NCI-H2081 (cell line): ENCODE measurements at regions not wholly inside any gene's neighbourhood (a gene's known extent, or its start where the extent isn't known, plus 50 kb on each side); places are given as distances from the start of the nearest gene placed in this dataset.
A peak's percentile ranks its signal among the peaks of the same experiment; 100 is the strongest.
"Not testable (repeated sequence)": the region's sequence is repeated elsewhere in the genome, so short reads cannot be mapped to it uniquely, and the experiment has no call there.

Source experiments
- DNase-seq, 2 experiments: peaks; one replicate each; lab custom pipeline; 2025; lab: John Stamatoyannopoulos, UW

DNA sequence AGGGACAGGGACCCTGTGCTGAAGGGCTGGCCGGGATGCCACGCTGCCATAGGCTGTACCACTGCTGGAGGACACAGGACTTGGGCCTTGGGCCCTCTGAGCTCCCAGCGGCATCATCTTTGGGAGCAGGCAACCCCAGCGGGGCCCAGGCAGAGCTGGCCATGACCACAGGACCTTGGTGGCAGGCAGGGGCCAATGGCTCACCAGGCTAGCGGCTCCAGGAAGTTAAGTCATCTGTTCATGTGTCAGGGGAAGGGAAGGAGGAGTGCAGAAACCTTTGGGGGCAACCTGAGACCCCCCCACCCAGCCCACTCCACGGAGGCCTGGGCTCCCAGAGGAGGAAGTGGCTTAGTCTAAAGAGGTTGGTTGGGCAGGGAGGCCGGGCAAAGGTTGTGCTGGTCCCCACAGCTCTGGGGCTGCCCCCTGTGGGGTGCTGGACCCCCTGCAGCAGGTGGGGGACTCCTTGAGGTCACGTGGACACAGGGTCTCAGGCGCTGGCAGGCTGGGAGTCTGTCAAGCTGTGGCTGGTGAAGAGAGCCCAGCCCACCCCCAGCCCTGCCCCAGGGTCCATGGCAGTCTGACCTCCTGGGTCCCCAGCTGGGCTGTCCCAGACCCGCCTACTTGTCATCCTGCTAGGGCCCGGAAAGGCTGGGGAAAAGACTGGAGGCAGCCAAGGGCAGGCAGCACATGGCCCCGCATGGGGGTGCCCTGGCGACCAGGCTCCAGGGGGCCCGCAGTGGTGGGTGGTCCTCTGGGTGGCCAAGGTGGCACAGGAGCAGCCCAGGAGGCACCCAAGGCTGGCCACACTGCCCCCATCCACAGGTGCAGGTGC is 184.3 kb downstream of the IGLL1 start:
- no peak for DNase-seq

DNA sequence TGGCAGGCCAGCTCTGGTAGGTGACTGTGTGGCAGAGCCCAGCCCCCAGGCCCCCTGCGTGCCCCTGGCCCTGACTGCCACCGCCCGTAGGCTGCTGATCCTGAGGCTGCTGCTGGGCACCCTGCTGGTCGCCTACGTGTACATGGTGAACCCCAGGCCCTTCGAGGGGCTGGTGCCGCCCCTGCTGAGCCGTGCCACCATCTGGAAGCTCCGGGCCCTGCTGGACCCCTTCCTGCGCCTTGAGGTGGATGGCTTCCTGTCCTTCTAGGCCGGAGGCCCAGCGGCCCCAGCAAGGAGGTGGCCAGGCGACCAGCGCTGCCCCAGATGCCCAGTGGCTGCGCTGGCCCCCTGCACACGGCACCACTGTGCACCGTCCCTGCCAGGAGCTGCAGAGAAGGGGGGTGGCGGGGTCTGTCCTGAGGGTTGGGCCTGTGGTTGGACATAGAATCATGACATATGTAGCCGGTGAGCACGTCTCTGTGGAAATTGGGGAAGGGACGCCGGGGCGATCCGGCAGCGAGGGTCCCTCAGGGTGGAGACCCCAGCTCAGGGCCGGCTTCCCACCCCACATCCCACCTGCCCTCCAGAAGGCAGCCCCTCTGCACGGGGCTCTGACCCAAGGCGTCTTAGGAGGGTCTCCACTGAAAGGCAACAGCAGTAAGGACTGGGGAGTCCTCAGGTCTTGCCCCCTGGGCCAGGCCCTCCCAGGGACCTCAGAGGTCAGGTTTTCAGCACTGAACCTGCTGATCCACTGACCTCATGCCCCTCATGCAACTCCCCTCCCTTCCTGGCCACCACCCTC is 185.4 kb downstream of the IGLL1 start:
- DNase-seq: no peak

DNA sequence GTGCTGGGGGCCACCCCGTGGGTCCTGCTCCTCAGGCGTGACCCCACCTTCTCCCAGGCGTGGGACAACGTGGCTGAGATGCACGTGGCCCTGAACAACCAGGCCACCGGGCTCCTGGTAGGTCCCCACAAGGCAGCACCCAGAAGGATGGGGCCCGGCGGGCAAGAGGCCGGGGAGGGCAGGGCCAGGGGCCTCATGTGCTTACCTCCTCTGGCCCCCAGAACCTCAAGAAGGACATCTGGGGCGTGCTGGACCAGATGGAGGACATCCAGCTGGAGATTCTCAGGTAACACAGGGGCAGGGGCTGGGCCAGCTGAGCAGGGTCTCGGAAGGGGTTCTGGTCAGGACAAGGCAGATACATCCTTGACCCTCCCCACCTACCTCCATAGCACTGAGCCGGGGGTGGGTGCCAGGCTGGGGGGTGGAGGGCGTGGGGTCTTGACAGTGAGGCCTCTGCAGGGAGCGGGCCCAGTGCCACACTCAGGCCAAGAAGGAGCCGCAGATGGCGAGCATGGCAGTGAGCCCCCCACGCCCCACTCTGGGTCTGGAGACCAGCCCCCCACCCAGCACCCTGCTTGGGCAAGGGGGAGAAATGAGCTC is 186.3 kb downstream of the IGLL1 start:
- no peak for DNase-seq

DNA sequence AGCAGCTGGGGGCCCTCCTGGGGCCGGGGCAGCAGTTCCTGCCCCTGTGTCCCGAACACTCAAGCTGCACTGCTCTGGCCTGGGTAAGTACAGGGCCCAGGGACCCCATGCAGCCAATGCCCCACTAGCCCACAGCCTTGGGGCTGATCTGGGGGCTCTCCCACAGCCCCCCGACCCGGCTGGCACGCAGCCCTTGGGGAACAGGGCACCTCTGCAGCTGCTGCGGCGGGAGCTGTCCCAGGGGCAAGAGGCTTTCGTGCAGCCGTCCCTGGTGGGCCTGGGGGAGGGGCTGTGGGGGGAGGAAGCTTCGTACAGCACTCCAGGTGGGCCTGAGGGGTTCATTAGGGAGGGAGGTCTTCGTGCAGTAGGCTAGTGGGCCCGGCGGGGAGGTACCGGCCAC is 186.9 kb downstream of the IGLL1 start:
- not testable (repeated sequence) for DNase-seq

DNA sequence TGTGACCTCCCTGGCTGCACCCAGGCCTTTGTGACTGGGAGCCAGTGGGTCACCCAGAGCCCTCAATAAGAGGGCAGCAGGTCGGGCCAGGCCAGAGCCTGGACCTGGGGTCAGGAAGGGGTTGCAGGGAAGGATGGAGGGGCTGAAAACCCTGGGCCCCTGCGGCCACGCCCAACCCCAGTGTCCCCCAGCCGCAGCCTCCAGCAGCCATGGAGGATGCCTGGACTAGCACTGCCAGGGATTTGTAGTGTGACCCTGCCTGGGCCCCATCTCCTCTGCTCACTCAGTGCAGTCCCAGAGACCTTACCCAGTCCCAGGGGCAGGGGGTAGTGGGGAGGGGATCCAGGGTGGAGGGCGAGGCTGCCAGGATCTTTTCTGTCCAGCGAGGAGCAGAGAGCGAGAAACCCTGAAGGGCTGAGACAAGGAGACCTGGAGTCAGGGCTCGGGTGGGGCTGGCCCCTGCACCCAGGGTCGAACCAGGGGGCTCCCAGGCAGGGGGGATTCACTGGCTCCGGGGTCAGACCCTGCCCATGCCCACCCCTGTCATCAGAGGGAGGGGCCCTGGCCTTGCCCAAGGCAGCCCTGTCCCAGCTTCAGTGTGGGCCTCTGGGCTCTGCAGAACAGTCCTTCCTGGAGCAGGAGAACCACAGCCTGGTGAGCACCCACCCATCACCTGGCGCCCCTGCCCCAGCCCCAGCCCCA is 187.5 kb downstream of the IGLL1 start:
- no peak for DNase-seq

DNA sequence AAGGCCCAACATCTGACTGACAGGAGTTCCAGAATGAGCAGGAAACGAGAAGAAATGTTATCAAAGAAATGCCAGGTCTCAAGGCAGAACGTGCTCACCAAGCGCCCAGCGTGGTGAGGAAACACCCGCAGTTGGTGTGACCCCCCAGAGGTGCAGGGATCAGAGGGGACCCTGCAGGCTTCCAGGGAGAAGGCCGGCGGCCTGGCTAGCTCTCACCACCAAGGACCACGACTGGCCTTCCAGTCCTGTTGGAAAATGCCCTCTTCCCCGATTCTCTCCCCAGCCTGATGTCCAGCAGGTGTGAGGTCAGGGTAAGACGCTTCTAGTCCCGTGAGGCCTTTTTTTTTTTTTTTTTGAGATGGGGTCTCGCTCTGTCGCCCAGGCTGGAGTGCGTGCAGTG is 189.1 kb downstream of the IGLL1 start:
- DNase-seq: no peak

DNA sequence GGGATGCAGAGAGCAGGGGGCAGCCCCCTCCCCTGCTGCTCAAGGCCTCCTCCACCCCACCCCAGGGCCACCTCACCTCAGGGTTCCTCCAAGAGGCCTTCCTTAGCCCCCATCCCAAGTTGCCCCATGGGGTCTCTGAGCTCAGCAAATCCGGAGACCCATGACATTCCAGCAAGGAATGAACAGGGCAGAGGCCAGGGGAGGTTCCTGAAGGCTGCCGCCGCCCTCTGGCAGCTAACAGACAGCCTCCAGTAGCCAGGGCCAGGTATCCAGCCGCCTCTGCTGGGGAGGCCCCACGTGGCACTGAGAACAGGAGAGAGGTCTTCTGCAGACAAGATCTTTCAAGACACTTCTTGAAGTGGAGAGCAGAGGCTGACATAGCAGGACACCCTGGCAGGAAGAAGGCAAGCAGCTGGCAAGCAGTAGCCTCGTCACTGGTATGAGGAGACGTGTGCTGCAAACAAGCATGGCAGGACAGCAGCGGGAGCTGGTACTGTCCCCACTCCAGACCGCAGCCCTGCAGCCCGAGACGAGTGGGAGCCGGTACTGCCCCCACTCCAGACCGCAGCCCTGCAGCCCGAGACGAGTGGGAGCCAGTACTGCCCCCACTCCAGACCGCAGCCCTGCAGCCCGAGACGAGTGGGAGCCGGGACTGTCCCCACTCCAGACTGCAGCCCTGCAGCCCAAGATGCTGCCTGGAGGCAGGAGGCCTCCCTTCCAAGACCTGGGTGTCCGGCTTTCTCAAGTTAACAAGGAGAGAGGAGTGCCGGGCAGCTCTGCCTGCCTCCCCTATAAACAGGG is 190.6 kb downstream of the IGLL1 start:
- no peak for DNase-seq

DNA sequence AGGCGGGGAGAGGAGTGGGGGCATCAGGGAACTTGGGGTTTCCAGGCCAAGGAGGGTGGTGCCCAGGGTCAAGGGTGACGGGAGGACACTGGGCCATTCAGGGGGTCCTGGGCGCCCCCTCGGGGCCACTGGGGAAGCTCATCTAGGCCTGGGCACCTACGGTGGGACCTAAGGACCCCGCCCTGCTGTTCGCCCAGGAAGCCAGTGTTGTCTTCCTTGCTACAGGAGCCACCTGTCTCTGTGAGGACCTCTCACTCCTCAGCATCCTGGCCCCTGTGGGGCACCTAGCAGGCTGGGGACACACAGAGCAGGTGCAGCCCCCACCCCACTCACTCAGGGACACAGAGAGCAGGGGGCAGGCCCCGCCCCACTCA is 191.6 kb downstream of the IGLL1 start:
- no peak for DNase-seq

DNA sequence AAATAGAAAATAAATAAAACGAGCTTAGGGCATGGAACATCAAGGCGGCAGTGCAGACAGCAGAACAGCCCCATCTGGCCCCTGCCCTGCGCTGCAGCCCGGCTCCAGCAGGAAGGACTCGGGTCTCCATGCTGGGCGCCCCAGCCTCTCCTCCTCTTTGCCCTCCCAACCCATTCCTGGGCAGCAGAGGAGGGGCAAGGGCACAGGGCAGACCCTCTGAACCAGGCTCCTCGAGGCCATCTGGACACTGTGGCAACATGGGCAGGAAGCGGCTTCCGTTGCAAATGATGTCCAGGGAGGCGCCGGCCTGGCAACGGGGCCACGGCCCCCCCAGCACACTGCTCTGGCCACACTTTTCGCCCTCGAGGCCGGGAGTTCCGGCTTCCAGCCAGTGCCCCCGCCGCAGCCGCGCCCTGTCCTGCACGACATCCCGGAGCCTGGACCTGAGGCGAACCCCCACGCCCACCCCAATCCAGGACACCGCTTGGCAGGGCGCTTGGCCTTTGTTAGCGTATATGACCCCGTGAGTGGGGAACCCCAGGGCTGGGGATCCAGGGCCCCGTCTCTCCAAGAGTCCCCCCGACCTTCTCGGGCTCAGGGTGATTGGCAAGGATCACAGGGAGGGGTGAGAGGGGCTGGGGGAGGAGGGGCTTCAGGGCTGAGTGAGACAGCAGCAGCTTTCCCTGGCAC is 192.1 kb downstream of the IGLL1 start:
- DNase-seq: no peak

DNA sequence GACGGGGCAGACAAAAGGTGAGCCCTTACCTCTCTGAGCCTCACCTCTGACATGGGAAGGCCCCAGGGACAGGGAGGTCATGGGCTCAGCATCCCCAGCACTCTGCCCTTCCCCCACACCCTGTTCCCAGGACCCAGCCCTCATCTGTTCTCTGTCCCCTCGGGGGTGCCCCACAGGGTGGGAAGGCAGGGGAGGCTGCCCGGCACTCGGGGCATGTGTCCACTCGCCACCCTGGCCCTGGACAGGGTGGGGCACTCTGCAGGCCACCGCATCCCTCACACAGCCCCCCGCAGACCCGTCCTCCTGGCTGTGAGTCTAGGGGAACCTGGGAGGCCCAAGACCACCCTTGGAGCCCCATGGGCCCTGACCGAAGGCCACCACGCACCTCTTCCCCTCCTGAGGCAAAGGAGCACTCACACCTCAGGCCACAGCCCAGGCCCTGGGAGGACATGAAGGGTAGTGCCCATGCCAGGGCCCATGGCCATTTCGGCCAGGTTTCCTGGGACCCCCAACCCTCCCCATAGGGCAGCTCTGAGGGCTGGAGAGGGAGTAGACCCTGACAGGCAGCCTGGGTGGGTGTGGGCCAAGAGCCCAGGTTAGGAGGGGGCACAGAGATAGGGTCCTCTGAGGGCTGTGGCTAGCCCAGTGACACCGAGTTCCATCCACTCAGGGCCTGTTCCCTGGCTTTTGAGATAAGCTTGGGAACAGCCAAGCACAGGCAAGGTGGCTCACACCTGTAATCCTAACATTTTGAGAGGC is 193.1 kb downstream of the IGLL1 start:
- no peak for DNase-seq

DNA sequence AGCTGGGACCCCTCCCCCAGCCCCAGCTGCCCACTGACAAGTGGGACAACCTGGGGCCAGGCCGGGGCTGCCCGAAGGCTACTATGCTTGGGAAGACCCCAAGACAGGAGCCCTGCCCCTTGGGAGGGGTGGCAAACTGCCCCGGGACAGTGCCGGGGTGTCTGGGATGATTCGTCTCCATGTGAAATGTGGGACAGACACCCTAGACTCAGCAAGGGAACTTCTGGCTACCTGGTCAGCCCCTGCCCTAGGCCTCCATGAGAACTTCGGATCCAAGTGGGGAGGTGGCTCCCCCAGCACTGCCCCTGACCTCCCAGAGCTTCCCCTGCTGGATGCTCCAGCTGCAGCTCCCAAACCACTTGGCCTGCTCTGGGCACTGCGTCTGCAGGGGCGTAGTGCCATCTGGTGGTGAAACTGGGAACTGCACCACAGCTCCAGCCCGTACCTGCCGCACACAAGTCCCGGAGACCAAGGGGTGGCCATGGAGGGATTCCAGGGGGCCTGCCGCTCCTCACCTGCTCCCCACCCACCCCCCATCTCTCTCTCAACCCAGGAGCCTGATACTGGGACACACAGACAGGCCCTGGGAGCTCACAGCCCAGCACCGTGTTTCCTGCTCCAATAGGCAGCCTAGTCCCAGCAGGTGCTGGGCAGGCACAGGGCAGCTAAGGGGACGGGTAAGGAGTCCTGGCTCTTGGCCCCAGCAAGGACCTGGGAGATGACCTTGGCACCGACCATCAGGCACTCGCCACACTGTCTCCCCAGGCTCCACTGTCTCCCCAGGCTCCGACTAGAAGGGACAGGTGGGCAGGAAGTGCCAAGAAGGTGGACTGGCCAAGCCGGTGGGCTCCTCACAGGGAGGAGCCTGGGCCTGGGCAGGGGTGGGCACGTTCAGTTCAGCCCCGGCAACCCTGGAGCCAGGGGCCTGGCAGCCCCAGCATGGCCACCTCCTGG is 194.1 kb downstream of the IGLL1 start:
- DNase-seq: peak; percentile 66 to 70

DNA sequence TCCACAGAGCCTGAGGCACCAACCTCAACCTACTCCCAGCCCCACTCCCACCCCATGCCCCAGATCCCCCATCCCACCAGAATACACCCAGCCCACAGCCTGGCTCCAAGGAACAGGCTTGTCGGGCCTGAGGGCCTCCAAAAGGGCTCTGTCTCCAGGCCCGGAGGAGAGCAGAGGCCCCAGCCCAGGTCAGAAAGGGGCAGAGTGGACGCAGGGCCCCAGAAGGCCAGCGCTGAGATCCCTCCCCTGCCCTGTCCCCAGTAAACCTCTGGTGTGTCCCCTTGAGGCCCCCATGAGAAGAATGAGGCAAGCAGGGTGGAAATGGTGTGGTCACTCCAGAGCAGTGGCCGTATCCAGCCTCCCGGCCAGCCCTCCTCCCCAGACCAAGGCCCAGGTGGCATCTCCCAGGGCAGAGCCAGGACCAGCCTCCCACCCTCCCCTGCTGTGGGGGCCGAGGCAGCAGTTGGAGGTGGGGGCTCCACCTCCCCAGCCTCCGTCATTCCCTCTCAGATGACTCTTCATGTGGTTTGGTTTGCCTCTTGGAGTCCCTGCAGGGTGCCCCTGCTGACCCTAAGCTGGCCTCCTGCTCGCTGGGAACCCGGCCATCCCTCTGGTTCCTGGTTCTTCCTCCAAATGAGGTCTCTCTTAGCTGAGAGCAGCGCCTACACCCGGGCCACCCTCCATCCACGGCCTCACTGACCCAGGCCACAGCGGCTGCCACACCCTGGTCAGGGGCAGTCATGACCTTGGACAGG is 195.0 kb downstream of the IGLL1 start:
- no peak for DNase-seq

DNA sequence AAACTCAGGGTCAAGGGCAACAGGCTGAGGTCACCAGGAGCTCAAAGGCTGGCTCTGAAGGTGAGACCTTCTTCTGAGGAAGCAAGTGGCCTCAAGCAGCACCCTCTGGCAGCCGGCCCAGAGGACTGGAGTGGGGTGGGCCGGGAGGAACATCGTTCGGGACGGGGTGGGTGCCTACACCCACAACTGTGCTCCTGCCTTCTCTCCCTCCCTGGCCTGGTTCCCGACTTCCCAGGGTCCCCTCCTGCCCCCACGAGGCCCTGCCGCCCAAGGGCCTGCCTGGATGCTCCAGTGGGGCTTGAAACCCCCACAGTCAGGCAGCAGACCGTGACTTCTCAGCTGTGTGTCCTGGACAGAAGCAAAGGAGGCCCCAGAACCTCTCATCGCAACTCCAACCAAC is 195.7 kb downstream of the IGLL1 start:
- DNase-seq: no peak

DNA sequence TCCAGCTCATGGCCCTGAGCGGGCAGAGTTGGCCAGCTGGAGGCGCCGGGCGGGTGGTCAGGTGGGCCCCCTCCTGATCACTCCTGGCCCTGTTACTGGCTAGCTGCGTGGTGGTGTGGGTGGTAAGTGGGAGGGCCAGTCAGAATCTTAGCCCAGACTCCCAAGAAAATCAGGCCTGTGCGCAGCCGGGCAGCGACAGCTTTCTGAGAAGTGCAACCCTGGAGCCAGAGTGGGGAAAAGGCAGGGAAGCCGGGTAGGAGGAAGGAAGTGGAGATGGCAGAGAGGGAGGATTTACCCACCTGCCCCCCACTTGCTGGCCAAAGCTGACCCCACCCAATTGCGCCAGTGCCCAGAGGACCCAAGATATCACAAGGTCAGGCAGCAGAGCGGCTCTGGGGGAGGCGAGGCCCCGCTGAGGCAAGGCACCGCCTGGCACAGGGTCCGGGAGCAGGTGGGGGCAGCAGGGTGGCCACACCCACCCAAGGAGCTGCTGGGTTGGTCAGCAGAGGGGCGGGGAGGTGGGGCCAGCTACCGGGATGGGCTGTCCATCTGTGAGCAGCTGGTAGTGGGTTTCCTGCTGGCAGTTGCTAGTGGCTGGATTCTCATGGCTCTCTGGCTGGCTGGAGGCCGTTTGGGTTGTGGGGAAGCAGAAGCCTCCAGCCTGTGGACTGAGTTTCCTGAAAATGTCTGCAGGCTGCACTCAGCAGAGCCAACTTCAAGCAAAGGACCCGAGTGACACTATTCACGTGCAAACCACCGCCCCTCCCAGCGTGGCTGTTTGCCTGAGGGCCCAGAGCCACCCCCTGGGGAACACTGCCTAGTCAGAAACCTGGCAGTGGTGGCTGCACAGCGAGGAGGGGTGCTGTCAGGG is 196.4 kb downstream of the IGLL1 start:
- peak in 1 of 2 experiments; percentile 9 for DNase-seq

DNA sequence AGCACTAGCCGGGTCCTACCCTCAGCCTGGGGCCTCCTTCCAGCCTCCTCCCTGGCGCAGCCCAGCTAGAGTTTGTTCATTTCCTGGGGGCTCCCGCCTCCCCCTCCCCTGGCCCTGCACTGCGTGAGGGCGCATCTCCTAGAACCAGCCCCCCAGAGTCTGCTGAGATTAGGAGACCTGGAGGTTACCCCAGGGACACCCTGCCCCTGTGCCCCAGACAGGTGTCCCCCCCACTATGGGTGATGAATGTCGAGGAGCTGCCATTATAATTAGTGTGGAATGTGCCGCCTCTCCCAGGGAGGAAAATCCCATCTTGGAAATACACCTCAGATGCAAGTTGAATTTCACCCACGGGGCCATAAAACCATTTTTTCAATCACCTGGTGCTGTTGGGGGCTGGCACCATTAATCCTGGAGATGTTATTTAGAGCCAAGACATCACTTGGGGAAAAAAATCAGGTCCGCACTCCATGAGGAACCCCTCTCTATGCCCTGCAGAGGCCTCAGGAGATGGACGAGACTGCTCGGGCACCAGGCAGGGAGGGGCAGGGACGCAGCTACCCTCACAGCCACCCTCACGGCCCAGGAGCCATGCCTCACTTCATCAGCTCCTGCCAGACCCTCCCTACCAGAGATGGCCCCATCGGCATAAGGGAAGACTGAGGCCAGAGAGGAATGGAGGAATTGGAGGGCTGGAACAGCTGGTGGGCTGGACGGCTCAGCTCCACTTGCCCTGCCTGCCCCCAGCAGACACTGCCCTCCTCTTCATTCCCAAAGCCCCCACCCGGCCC is 197.5 kb downstream of the IGLL1 start:
- no peak for DNase-seq

DNA sequence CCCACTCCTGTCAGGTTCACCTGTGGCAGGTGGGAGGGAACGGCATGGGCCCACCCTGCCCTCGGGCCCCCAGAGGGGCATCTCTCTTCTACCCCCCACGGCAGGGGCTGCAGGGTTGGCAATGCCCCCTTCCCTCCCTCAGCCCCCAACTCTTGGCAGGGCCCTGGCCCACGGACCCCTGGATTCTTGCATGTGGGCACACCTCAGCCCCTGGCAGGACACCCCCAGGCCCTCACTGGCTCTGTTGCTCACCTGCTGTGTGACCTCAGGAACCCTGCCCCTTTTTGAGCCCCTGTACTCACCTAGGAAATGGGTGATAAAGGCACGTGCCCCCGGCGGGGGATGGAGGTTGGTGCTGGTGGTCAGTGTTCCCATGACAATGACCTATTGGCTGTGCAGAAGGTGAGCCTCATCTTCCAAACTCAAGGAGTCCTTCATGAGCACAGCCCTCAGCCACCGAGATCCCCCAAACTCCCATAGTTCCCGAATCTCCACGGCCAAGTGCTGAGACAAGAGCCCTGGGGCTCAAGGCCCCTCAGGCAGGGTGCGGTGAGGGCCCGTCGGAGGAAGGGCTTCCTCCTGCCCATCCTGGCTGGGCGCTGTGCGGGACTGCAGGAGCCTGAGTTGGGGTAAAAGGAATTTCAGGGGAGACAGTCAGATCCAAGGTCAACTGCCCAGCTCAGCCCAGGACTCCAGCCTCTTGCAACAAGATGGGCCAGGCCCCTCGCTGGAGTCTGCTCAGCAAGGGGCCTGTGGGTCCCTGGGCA is 198.2 kb downstream of the IGLL1 start:
- DNase-seq: no peak
